Natural killer cell (primary cell): ENCODE measurements at regions not wholly inside any gene's neighbourhood (a gene's known extent, or its start where the extent isn't known, plus 50 kb on each side); places are given as distances from the start of the nearest gene placed in this dataset.

Experiments used
- ATAC-seq, 3 donors: fragments of 150-1000 bp in 2 of 3; fragments of 200-7000 bp in 1 of 3; cut with Tn5 transposase; 1 replicate in 1 of 3; 2 replicates in 2 of 3; pipeline ENCODE4 v1.10.0; 2021; ENCODE audit warnings: mild to moderate bottlenecking in 2 of 3, moderate library complexity in 2 of 3
- DNase-seq, 2 donors: peaks; one replicate each; pipeline versions ENCODE4 v3.0.0 to v3.0.0-alpha.2; 2013 to 2021; ENCODE audit warnings: mixed read lengths in 1 of 2
- H3K27ac ChIP-seq: one replicate; pipeline ENCODE4 v1.5.1; 2013; ENCODE audit warnings: mild to moderate bottlenecking, low read length
- H3K27me3 ChIP-seq: one replicate; pipeline ENCODE4 v1.6.1; 2013; ENCODE audit warnings: low read length; ENCODE audit not compliant: control insufficient read depth, insufficient read depth
- H3K36me3 ChIP-seq: one replicate; pipeline ENCODE4 v1.6.1; 2013; ENCODE audit warnings: low read length; ENCODE audit not compliant: control insufficient read depth, insufficient read depth
- H3K4me1 ChIP-seq: one replicate; pipeline ENCODE4 v1.6.1; 2013; ENCODE audit warnings: low read length; ENCODE audit not compliant: control insufficient read depth, insufficient read depth
- H3K4me3 ChIP-seq: one replicate; pipeline ENCODE4 v1.5.1; 2013; ENCODE audit warnings: low read length
- H3K9me3 ChIP-seq: one replicate; pipeline ENCODE4 v1.6.1; 2013; ENCODE audit warnings: low read length; ENCODE audit not compliant: control insufficient read depth, insufficient read depth
- H3K27ac Mint-ChIP-seq, 2 donors: one replicate each; pipeline ENCODE4 v1.8.0; 2022; ENCODE audit warnings: mild to moderate bottlenecking in 2 of 2, mixed read lengths in 2 of 2, moderate library complexity in 1 of 2
- H3K27me3 Mint-ChIP-seq, 2 donors: one replicate each; pipeline ENCODE4 v1.8.0; 2022; ENCODE audit warnings: low read depth in 2 of 2, mixed read lengths in 2 of 2
- H3K36me3 Mint-ChIP-seq: one replicate; pipeline ENCODE4 v1.8.0; 2022; ENCODE audit warnings: mixed read lengths
- H3K4me1 Mint-ChIP-seq, 2 donors: one replicate each; pipeline ENCODE4 v1.8.0; 2022; ENCODE audit warnings: mixed read lengths in 2 of 2
- H3K4me3 Mint-ChIP-seq: one replicate; pipeline ENCODE4 v1.8.0; 2022; ENCODE audit warnings: mild to moderate bottlenecking, moderate library complexity, mixed read lengths
- H3K9me3 Mint-ChIP-seq, 2 donors: one replicate each; pipeline ENCODE4 v1.8.0; 2022; ENCODE audit warnings: mixed read lengths in 2 of 2
- CTCF ChIP-seq: fragments of 200-600 bp; IDR thresholded peaks from one replicate; pipeline ENCODE4 v1.8.0; 2022; ENCODE audit warnings: antibody characterized with exemption
- WGBS: methylation state at CpG from one replicate; pipeline ENCODE4 v1.1.7; 2013; ENCODE audit warnings: missing lambda C conversion rate; ENCODE audit not compliant: insufficient coverage; 5-methylcytosine and 5-hydroxymethylcytosine counted together
- intact Hi-C: fragments of 100-400 bp; cut with micrococcal nuclease; formaldehyde crosslinking; loops from one replicate; pipeline ENCODE4 v1.14.2; 2022

- Histone ChIP-seq H3K9me3 (no peaks in the 10 kb centered on the region), H3K27ac (peak overlapping the region; percentile 95), H3K27me3 (no peaks in the 10 kb centered on the region), H3K36me3 (no peaks in the 10 kb centered on the region), H3K4me1 (peaks cover 53% of the 10 kb centered on the region), H3K4me3 (peak overlapping the region; percentile 56)
- 62% methylated on average over 13 of the region's 13 CpGs for WGBS
- Mint-ChIP-seq H3K27me3 (no peaks in the 10 kb centered on the region), H3K4me3 (peak overlapping the region; percentile 93), H3K9me3 (no peaks in the 10 kb centered on the region), H3K4me1 (peaks cover 75 to 84% of the 10 kb centered on the region in 2 donors), H3K36me3 (no peaks in the 10 kb centered on the region), H3K27ac (peak overlapping the region; percentile 91 to 99)
- no peak for TF ChIP-seq CTCF
- intact Hi-C loops: loop anchor here (5.0 kb wide), 3 partner anchors 37 to 508 kb away; no protein-coding TSS in a partner anchor
- no peak for DNase-seq
- no peak for ATAC-seq
Observed at GRCh38 chr9:96020300-96020791, 144.9 kb downstream of the ERCC6L2 start.
